Parathyroid adenoma (tissue), 2 donors: ENCODE measurements at regions not wholly inside any gene's neighbourhood (a gene's known extent, or its start where the extent isn't known, plus 50 kb on each side); places are given as distances from the start of the nearest gene placed in this dataset.

Source experiments
- H2AFZ ChIP-seq: fragments of 300-600 bp; sonication (generic); one replicate; pipeline ENCODE4 v1.7.0; 2017; ENCODE audit warnings: antibody characterized with exemption, mild to moderate bottlenecking
- H3K27ac ChIP-seq: fragments of 300-600 bp; sonication (generic); one replicate; pipeline ENCODE4 v1.7.0; 2017
- H3K27me3 ChIP-seq: fragments of 300-600 bp; sonication (generic); one replicate; pipeline ENCODE4 v1.7.0; 2017; ENCODE audit warnings: low read length; ENCODE audit not compliant: control insufficient read depth, insufficient read depth
- H3K36me3 ChIP-seq: fragments of 300-600 bp; sonication (generic); one replicate; pipeline ENCODE4 v1.7.0; 2017; ENCODE audit warnings: low read length; ENCODE audit not compliant: control insufficient read depth, insufficient read depth
- H3K4me1 ChIP-seq: fragments of 300-600 bp; sonication (generic); one replicate; pipeline ENCODE4 v1.7.0; 2017; ENCODE audit warnings: control low read depth
- H3K4me2 ChIP-seq: fragments of 300-600 bp; sonication (generic); one replicate; pipeline ENCODE4 v1.7.0; 2017; ENCODE audit warnings: low read length
- H3K4me3 ChIP-seq: fragments of 300-600 bp; sonication (generic); one replicate; pipeline ENCODE4 v1.7.0; 2017; ENCODE audit warnings: low read depth, low read length
- H3K79me2 ChIP-seq: fragments of 300-600 bp; sonication (generic); one replicate; pipeline ENCODE4 v1.7.0; 2017; ENCODE audit warnings: control low read depth
- H3K9ac ChIP-seq: fragments of 300-600 bp; sonication (generic); one replicate; pipeline ENCODE4 v1.7.0; 2017; ENCODE audit warnings: mild to moderate bottlenecking
- H3K9me3 ChIP-seq: fragments of 300-600 bp; sonication (generic); one replicate; pipeline ENCODE4 v1.7.0; 2017; ENCODE audit warnings: low read length; ENCODE audit not compliant: control insufficient read depth
- TF ChIP-seq, protein P1 (sequence below): fragments of 300-600 bp; sonication (generic); IDR thresholded peaks from one replicate; pipeline ENCODE4 v1.7.0; 2017; ENCODE audit warnings: antibody characterized with exemption, mild to moderate bottlenecking
- donor health status: primary hyperparathyroidism.

DNA sequence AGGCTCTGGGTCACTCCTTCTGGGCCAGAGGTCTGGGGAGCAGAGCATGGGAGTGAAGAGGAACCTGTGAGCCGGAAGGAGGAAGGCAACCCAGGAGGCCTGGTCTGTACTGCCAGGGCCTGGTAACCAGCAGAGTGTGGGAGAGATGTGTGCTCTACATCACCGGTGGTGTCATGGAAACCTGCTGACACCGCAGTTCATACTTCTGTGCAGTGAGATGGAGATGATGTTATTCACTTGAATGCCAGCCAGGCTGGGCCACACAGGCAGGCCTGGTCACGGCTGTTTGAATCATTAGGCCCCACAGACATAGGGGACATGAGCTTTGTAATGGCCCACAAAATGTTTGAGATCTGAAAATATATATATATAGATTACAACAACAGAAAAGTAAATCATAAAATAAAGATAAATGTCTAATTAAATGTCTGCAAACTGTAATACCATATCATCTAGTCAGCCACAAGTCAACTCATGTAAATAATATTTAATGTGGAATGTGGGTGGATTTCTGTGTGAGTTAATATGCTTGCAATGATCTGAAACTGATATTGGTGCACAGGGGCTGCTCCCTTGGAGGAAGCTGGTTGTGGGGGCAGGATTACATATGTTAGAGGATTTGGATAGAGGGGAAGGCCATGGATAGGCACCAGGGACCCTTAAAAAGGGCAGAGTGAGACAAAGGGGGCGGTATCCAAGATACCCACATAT lies 108.5 kb upstream of the PFN2 start:
- Histone ChIP-seq H2AFZ (peak overlapping the region; percentile 63), H3K9ac (no peak overlapping the region), H3K27me3 (no peaks in the 10 kb centered on the region), H3K36me3 (no peaks in the 10 kb centered on the region), H3K79me2 (no peaks in the 10 kb centered on the region), H3K4me3 (no peak overlapping the region), H3K4me1 (no peaks in the 10 kb centered on the region), H3K4me2 (no peak overlapping the region), H3K9me3 (no peaks in the 10 kb centered on the region), H3K27ac (no peak overlapping the region)
- TF ChIP-seq, protein P1, sequence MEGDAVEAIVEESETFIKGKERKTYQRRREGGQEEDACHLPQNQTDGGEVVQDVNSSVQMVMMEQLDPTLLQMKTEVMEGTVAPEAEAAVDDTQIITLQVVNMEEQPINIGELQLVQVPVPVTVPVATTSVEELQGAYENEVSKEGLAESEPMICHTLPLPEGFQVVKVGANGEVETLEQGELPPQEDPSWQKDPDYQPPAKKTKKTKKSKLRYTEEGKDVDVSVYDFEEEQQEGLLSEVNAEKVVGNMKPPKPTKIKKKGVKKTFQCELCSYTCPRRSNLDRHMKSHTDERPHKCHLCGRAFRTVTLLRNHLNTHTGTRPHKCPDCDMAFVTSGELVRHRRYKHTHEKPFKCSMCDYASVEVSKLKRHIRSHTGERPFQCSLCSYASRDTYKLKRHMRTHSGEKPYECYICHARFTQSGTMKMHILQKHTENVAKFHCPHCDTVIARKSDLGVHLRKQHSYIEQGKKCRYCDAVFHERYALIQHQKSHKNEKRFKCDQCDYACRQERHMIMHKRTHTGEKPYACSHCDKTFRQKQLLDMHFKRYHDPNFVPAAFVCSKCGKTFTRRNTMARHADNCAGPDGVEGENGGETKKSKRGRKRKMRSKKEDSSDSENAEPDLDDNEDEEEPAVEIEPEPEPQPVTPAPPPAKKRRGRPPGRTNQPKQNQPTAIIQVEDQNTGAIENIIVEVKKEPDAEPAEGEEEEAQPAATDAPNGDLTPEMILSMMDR, result no peak

DNA sequence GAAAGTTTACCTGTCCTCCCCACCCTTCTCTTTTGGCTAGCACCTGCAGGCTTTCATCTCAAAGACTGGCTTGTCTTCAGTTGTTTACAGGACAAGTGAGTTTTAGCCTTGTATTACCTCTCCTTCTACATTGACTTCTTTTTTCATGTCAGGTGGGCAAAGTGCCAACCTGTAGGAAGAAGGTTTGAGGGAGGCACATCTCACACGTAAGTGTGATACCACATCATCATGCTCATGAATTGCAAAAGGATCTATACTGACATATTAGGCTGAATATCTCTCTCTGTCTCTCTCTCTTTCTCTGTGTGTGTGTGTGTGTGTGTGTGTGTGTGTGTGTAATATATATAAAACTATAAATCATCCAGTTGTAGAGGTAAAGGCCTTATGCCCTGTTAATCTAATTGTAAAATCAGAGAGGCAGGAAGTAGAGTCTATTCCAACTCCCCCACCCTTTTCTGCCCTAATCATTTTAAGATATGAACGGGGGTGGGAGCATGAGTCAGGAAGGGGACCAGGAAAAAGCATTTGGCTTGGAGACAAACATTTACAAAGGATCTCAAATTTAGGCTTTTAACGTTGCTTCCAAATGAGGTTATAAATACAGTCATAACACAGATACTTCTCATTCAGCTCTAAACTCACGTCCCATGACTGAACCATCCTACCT lies 107.0 kb upstream of the PFN2 start:
- no peak overlapping the region for H3K4me2 ChIP-seq
- no peak overlapping the region for H3K4me3 ChIP-seq
- H3K9me3 ChIP-seq, result no peaks in the 10 kb centered on the region
- no peaks in the 10 kb centered on the region for H3K79me2 ChIP-seq
- no peak overlapping the region for H3K27ac ChIP-seq
- TF ChIP-seq, protein P1, result no peak
- no peaks in the 10 kb centered on the region for H3K36me3 ChIP-seq
- no peak overlapping the region for H3K9ac ChIP-seq
- no peaks in the 10 kb centered on the region for H3K27me3 ChIP-seq
- H3K4me1 ChIP-seq, result no peaks in the 10 kb centered on the region
- H2AFZ ChIP-seq, result no peak overlapping the region

DNA sequence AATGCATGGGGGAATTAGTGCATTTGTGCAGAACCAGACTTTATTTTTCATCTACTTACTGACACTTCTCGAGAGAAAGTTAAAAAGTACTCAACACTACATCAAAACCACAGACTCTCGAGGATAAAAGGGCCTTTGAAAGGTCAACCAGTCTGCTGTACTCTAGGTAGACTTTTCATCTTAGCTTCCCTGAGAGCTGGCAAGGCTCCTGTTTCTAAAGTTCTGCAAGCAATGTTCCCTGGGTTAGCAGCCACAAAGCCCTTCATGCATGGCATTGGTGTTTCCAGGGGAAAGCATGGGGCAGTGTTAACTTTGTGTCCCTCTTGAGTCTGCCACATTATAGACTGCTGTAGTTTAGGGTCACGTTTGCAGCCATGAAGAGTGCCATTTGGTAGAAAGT lies 106.4 kb upstream of the PFN2 start:
- Histone ChIP-seq H3K27ac (no peak overlapping the region), H3K9me3 (no peaks in the 10 kb centered on the region), H3K9ac (no peak overlapping the region), H3K79me2 (no peaks in the 10 kb centered on the region), H2AFZ (no peak overlapping the region), H3K4me1 (no peaks in the 10 kb centered on the region), H3K4me2 (no peak overlapping the region), H3K36me3 (no peaks in the 10 kb centered on the region), H3K4me3 (no peak overlapping the region), H3K27me3 (no peaks in the 10 kb centered on the region)
- TF ChIP-seq, protein P1, result no peak

DNA sequence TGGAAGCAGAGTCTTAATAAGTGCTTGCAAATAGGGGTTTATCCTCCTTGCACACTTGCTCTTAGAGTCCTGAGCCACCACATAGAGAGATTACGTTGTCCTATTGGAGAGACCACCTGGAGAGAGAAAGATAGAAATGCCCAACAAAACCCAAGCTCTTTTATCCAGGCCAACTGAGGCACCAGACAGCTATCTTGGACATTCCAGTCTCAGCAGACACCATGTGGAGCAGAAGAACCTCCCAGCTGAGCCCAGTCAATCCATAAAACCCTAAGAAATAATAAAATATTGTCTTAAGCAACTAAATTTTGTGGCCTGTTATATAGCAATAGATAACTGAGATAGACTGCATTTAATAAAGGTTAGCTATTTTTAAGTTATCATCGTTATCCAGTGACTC lies 105.7 kb upstream of the PFN2 start:
- no peaks in the 10 kb centered on the region for H3K9me3 ChIP-seq
- H3K27me3 ChIP-seq, result no peaks in the 10 kb centered on the region
- TF ChIP-seq, protein P1, result no peak

More for the DNA sequence above, 105.7 kb upstream of the PFN2 start:
- Histone ChIP-seq H2AFZ (no peak overlapping the region), H3K9ac (no peak overlapping the region), H3K27ac (no peak overlapping the region), H3K4me1 (no peaks in the 10 kb centered on the region), H3K4me3 (no peak overlapping the region), H3K79me2 (no peaks in the 10 kb centered on the region), H3K36me3 (no peaks in the 10 kb centered on the region), H3K4me2 (no peak overlapping the region)
